Renal pelvis (tissue), 1 donor: ENCODE measurements at regions not wholly inside any gene's neighbourhood (a gene's known extent, or its start where the extent isn't known, plus 50 kb on each side); places are given as distances from the start of the nearest gene placed in this dataset.
"Not testable (repeated sequence)": the region's sequence is repeated elsewhere in the genome, so short reads cannot be mapped to it uniquely, and the experiment has no call there.

Experiments
- DNase-seq: peaks from one replicate; pipeline ENCODE4 v3.0.0-alpha.2; 2013

DNA sequence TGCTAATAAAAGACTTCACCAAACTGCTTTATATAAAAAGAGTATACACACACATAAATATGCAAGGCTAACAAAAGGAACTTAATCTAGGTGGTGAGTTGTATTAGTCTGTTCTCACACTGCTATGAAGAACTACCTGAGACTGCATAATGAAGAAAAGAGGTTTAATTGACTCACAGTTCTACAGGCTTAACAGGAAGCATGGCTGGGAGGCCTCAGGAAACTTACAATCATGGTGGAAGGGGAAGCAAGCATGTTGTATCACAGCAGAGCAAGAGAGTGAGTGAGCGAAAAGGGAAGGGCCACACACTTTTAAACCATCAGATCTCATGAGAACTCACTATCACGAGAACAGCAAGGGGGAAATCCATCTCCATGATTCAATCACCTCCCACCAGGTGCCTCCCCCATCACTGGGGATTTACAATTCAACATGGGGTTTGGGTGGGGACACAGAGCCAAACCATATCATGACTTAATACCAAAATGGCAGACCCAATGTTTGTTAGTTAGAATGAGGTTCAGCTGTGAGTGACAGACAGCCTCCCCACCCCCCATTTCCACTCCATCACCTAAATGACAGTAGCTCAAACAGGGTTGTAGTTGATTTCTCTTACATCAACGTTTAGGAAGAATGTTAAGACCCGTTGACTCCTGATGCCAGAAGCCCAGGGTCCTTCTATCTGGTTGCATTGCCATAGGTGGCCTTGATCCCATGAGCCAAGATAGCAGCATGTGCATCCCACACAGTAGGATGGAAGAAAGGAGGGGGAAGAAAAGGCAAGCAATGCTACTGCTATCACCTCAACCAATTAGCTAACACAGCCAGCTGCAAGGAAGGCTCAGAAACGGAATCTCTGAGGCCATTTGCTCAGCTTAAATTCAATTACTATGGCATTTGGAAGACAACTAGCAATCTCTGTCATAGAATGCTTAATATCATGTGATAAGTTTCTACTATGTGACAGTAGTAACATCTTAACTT is 77.0 kb downstream of the CCDC71L start:
- DNase-seq: no peak

DNA sequence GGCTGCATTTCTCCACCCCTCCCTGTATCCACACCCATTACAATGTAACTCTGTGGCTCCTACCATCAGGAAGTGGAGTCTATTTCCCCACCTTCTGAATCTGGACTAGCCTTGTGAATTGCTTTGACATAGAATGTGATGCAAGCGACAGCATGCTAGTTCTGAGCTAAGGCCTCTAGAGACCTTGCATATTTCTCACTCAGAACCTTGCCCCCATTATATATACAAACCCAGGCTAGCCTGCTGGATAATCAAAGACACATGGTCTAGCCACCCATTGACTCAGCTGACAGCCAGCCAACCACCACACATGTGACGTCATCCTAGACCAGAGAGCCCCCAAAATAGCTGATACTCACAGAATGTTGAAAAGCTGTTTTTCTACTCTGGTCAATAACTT is 77.9 kb downstream of the CCDC71L start:
- DNase-seq: no peak

DNA sequence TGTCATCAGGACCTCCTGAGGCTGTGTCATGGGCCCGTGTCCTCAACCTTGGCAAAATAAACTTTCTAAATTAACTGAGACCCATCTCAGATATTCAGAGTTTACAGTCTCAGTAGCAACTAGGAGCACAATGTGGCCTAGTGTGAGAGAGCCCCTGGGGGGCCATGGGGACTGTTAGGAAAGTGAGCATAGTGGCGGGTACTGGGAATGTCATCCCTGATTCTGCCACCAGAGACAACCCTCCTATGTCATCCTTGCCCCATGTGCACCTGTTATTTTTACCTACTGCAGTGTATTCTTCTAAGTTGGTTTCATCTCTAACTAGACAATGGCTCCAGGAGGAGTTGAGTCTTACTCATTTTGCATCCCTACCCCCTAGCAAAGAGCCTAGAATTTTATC is 78.6 kb downstream of the CCDC71L start:
- no peak for DNase-seq

GRCh38 chr7:106579086-106579485 is 81.9 kb downstream of the CCDC71L start:
- peak; percentile 17 for DNase-seq

DNA sequence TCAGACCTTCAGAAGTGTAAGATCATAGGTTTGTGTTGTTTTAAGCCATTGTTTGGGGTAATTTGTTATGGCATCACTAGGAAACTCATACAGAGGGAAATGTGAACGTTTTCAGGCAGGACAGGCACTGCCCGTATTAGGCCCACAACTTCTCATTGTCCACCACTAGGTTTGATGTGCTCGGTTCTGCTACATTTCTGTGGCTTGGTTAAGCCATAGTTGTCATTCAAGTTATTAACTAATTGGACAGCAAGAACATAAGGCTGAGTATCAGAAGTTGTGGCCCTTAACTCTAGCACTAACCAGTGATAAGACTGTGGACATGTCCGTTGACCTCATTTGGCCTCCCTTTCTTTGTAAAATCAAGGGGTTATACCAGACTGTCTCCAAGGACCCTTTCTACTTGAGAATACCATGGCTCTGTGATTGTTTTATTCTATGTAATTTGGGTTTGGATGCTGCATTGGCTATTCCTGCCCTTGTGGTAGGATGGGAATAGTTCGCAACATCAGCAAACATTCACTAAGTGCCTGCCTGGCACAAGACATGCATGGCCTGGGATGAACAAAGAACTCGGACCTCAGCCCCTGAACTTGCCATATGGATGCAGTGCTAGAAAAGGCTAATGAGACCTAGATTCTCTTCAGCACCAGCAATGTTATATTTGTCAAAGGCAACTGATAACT is 85.7 kb downstream of the CCDC71L start:
- DNase-seq: no peak

DNA sequence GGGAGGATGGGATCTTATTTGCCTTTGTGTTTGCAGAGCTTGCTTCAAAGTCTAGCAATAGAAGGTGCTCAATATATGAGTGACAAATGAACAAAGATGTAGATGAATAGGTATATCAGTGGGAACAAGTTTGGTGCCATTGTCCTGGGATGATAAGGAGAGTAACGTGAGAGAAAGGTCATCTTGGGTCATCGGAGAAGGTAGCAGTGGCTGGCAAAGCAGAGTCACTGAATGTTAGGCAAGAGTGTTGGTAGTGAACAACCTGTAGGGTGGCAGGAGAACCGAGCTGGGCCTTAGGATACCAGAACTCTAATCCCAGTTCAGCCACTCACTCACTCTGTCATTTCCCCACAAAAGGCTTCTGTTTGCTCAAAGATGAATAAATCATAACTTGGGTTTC is 87.2 kb downstream of the CCDC71L start:
- no peak for DNase-seq

DNA sequence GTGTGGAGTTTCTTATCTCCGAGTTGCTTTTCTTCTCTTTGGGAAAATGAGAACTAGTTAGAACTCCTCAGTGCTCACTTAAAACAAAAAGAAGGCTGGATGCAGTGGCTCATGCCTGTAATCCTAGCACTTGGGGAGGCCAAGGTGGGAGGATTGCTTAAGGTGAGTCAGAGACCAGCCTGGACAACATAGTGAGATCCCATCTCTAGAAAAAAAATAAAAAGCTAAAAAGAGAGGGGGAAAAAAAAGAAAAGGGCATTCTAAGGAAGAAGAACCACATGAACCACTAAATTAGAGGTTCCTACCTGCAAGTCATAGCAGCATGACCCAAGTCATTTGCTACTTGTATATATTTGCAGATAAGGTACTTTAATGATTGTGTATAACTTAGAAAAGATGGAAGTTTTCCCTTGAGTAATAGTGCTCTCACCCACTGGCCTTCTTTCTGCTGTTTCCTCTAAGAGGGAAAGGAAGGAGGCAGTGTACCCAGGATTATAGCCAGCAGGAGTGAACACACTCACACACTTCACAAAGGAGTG is 87.8 kb downstream of the CCDC71L start:
- DNase-seq: no peak

GRCh38 chr7:106572394-106573124 is 88.4 kb downstream of the CCDC71L start:
- DNase-seq: no peak

DNA sequence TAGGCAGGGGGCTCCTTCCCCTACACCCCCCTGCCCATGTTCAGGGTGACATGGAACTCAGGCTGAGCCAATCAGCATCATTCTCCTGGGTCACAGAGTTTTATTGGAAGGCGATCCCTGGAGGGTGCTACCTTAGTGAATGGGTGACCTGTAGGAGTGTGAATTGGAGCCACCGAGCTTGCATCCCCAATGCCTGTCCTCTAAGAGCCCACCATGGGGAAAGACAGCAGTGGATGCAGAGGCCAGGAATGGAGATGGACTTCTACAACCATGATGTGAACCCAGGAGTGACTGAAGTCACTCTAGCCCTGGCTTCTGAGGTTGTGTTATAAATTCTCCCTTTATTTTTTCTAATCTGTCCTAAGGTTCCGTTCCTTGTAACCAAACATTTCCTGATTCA is 89.4 kb downstream of the CCDC71L start:
- no peak for DNase-seq

DNA sequence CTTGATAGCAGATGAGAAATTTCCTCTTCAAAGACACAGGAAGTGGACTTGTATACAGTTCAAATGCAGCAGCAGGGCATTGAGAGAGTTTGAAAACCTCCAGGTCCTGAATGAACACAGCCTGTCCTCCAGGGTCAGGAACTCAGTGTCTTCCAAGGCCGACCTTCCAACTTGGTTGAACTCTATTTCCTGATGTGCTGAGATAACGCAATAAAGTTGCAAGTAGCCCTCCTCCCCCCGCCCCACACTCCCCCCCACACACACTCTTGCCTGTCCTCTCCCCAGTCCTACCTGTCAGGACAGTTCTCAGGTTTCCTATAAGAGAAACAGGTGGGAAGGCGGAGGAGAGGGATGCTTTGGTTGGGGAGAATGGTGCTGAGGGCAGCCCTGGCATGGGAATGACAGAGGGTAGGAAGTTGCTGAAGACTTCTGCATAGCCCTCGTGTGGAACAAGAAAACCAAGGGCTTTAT is 90.0 kb downstream of the CCDC71L start:
- DNase-seq: no peak

- no peak for DNase-seq
Observed at GRCh38 chr7:106570146-106570545, 90.8 kb downstream of the CCDC71L start.

DNA sequence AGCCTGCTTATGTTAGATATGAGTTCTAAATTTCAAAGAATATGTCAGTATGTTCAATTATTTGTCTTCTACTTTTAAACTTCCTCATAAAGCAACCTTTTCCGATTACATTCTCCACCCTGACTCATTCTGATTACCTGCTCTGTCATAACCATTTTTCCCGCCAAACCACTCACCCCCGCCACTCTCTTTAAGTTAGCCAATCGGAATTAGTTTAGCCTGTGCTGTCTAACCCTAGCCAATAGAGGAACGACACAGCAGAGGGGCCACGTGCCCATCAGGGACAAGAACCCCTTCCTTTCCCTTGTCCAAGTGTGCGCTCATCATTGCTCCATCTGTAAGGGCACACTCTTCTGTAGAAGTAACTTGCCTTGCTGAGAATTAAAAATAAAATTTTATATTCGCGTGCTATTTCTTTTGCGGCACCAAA is 91.4 kb downstream of the CCDC71L start:
- DNase-seq: no peak

GRCh38 chr7:106568680-106569499 is 92.1 kb downstream of the CCDC71L start:
- DNase-seq: no peak

DNA sequence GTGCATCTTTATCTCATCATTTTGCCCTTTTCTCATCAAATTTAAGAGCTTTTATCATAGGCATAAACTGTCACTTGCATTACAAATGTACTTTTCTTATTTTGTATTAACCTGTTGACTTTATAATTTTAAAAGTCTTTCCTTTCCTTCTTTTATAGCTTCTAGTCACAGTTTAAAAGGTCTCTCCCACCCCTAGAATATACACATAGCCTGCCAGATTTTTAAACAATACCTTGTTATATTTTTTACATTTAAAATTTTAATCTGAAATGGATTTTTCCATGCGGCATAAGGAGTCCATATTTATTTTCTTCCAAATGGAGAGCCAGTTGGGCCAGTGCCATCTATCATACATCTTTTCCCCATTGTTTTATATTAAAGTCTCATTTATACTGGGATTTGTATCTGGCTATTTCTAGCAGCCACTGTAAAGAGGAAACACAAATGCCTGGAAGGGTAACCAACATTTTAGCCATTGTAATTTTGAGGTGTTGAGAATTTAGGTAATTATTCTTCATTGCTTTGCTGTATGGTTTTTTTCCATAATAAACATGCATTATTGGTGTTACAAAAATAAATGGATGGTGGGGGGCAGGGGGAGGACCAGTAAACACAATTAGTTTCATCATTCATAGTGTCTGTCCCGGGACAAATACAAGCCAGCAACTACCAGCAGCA is 92.8 kb downstream of the CCDC71L start:
- DNase-seq: no peak

DNA sequence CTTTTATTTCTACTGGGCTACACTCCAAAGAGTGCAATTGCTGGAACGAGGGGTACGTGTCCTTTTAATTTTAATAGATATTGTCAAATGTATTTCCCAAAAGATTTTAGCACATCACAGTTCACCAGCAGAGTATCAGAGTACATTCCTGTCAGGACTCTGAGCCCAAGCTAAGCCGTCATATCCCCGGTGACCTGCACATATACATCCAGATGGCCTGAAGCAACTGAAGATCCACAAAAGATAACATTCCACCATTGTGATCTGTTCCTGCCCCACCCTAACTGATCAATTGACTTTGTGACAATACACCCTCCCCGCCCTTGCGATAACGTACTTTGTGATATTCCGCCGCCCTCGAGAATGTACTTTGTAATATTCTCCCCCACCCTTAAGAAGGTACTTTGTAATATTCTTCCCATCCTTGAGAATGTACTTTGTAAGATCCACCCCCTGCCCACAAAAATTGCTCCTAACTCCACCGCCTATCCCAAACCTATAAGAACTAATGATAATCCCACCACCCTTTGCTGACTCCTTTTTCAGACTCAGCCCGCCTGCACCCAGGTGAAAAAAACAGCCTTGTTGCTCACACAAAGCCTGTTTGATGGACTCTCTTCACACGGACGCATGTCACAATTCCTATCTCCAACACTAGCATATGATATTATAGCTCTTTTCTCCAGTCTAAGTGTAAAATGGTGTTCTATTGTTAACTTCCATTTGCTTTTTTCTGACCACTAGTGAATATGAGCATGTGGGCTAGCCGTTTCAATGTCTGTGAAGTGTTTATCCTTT is 93.6 kb downstream of the CCDC71L start:
- not testable (repeated sequence) for DNase-seq

DNA sequence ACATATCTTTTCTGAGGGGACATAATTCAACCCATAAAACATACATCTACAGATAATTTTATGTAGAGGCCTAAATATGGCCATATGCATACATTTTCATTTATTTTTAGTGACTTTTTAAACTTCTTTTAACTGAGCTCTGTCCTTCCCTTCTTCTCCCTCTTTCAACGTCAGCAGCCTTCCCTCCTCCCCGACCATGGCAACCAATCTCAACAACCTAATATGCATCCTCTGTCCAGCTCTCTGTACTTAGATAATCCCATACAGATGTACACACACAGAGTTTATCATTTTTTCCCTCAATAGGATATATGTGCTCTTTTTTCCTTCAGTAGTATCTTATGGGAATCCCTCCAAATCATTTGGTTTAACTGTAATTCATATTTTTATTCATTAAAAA is 94.3 kb downstream of the CCDC71L start:
- DNase-seq: no peak

DNA sequence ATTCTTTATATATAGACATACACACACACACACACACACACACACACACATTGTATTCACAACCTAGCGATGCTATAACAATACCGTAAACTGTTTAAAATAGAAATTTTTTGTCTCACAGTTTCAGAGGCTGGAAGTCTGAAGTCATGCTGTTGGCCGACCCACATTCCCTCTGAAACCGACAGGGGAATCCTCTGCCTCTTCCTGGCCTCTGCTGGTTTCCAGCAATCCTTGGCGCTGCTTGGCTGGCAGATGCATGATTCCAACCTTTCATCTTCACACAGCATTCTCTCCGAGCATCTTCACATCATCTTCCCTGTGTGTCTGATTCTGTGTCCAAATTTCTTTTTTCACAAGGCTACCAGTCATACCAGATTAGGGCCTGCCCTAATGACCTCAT is 94.8 kb downstream of the CCDC71L start:
- DNase-seq: no peak

DNA sequence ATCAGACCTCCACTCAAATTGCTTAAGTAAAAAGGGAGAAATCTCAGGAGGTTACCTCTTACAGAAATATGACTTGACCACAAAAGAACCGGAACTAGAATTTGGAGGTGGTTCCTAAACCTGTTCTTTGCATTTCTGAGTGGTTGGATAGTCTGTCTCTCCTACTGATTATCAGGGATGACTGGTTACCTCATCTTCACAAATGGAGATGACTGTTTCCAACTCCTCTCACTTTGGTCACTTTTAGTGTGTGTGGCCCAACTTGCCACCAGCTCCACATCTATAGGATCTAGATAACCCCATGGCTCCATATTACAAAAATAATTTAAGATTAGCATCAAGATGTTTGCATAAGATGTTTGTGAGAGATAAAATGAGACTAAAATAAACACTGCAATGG is 95.5 kb downstream of the CCDC71L start:
- no peak for DNase-seq

DNA sequence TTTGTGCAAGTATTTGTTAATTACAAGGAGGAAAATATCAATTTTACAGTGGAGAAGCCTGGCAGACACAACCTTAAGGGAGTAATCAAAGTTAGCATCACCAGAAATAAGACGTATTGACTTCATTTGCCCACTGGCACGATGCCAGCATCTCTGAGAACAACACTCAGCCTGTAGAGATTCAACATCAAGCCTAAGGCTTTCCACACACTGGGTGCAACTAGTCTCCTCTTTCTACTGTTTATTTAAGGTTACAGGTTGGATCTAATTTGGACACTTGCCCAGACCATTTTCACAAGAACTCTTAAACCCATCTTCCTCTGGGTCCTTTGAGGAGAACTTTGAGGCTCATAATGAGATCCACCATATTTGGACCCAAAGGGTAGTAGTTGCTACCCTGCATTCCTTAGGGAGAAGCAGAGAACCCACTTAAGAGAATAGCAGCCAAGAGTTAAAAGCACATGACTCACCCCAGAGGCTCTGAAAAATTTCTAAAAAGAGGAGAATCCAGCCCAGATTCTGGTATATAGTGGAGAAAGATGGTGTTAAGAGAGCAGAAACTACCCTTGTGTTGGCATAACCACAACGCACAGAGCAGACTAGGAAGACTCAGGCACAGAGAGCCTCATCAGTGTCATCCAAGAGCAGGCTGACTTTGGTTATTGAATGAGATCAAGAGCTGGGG is 97.3 kb downstream of the CCDC71L start:
- no peak for DNase-seq
